Thyroid gland (tissue), 4 donors: ENCODE measurements at regions not wholly inside any gene's neighbourhood (a gene's known extent, or its start where the extent isn't known, plus 50 kb on each side); places are given as distances from the start of the nearest gene placed in this dataset.

ENCODE experiments used
- POLR2A ChIP-seq, 2 donors: fragments of 450-650 bp; IDR thresholded peaks; one replicate each; pipeline ENCODE4 v1.6.1; 2017; ENCODE audit warnings: antibody characterized with exemption in 2 of 2, mild to moderate bottlenecking in 2 of 2, moderate library complexity in 1 of 2
- TF ChIP-seq, protein P1 (sequence below), 6 experiments: fragments of 200-600 bp in 3 of 6; fragments of 450-650 bp in 3 of 6; sonication (generic) in 3 of 6; IDR thresholded peaks; one replicate each; pipeline ENCODE4 v1.5.1; 2016 to 2019; ENCODE audit warnings: antibody characterized with exemption in 6 of 6, mild to moderate bottlenecking in 2 of 6, inconsistent platforms in 1 of 6, moderate library complexity in 1 of 6

DNA sequence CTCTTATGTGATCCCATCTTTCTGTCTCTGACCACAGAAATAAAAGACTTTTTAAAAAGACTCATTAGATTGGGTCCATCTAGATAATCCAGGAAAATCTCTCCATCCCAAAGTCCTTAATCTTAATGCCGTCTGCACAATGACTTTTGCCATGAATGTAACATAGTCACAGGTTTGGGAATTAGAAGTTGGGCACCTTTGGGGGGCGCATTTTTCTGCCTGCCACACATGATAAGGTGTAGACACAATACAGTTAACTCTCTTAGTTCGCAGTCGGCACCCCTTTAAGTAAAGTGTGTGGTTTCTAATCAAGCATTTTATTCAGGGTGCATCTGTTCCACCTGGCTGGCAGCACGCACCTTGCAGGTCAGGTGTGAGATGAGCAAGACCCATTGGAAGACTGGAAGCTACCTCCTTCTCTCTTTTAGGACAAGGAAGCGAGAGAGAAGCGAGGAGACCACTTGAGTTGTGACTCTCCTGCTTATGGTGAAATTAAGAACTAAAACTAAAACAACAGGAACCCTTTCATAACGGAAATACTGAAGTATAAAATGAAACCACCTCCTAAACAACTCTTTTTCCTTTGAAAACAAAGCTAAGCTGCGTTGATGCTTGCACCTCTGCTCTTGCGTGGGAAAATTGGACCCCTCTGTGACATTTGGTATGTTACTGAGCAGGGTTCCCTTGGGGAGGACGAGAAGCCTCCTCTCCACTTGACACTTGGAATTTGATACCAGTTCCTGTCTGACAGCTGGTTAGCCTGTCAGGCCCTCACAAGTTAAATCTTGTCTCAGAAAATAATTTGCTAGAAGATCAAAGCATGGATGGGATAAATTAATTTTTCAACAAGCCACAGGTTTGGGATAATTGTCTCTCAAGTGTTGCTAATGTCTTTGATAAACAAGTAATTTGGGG is 304.6 kb upstream of the DMRT1 start:
- TF ChIP-seq, protein P1, sequence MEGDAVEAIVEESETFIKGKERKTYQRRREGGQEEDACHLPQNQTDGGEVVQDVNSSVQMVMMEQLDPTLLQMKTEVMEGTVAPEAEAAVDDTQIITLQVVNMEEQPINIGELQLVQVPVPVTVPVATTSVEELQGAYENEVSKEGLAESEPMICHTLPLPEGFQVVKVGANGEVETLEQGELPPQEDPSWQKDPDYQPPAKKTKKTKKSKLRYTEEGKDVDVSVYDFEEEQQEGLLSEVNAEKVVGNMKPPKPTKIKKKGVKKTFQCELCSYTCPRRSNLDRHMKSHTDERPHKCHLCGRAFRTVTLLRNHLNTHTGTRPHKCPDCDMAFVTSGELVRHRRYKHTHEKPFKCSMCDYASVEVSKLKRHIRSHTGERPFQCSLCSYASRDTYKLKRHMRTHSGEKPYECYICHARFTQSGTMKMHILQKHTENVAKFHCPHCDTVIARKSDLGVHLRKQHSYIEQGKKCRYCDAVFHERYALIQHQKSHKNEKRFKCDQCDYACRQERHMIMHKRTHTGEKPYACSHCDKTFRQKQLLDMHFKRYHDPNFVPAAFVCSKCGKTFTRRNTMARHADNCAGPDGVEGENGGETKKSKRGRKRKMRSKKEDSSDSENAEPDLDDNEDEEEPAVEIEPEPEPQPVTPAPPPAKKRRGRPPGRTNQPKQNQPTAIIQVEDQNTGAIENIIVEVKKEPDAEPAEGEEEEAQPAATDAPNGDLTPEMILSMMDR (IDR thresholded peaks at IDR 0.05): no peak
- no peak for TF ChIP-seq POLR2A (IDR thresholded peaks at IDR 0.05)
